Hepatic stellate cell (primary cell): ENCODE measurements at regions not wholly inside any gene's neighbourhood (a gene's known extent, or its start where the extent isn't known, plus 50 kb on each side); places are given as distances from the start of the nearest gene placed in this dataset.
A peak's percentile ranks its signal among the peaks of the same experiment; 100 is the strongest.

ENCODE experiments used
- DNase-seq: peaks from one replicate; pipeline ENCODE4 v3.0.0; 2011; ENCODE audit warnings: low spot score

DNA sequence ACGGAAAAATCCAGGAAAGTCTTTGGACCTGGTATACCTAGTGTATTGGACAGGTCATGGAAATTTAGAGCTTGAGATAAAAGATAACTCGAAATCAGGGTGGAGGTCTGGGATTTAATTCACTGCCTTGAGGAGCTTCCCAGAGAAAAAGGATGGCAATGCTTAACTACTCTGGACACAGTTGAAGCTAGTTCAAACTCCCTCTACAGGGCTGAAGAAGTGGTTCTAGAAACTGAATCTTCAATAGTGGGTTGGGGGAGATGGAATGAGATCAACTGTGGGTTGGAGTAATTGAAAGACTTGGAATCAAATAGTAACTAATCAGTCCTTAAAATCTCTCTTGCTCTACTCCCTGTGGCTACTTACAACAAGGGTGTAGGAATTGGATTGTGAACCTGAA, 600.1 kb downstream of the IRS1 start:
- DNase-seq, result no peak

- no peak for DNase-seq
These were observed 600.7 kb downstream of the IRS1 start for GRCh38 chr2:226198956-226199355.

GRCh38 chr2:226190479-226191252, 609.0 kb downstream of the IRS1 start:
- DNase-seq, result no peak

DNA sequence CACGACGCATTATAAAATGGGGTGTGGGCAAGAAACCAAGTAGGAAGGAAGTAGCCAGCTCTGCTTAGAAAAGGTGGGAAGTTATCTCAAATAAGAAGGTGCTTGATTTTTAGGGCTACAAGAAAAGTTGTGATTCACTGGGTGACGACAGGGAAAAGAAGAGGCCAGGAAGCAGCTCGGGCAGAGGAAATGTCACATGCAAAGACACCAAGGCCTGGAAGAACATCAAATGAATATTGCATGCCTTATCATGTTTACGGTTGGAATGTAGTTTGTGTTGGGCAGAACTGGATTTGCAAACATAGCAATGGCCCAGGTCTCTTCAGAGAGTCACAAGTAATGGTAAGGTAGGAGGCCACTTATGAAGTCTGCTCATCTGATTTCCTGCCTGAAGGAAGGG, 610.6 kb downstream of the IRS1 start:
- no peak for DNase-seq

DNA sequence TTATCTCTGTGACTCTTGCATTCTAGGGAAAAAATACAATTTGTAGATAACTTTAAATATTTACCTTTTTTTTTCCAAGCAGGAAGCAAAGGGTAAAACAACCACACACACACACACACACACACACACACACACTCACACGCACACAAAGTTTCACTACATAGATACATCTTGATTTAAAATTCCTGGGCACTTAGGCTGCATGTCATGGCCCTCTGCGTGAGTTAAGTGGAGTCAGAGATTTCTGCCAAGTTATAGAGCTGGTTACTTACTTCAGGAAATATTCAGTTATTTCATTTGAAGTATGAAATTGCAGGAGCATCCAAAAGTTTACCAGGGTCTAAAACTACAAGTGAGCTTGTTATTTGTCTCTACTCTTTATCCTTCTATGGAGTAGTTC, 612.0 kb downstream of the IRS1 start:
- DNase-seq, result peak; percentile 7

DNA sequence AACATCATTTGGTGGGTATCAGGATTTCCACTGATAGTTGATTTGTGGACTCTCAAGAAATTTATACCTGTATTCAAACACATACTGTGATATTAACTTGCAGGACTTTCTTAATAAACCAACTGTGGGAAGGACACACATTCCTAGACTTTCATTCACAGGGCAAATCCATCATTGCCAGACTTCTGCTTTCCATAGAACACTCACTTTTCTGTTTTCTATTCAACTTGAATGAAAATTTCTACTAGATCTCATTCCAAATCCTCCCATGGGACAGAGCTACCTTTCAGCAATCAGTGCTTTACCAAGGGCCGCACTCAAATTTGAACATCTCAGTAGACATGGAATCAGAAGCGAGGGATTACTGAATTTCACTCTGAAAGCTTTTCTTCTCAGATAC, 612.5 kb downstream of the IRS1 start:
- no peak for DNase-seq

GRCh38 chr2:226185616-226186211, 613.9 kb downstream of the IRS1 start:
- peak; percentile 37 for DNase-seq

GRCh38 chr2:226184940-226185615, 614.5 kb downstream of the IRS1 start:
- no peak for DNase-seq

GRCh38 chr2:226184540-226184939, 615.1 kb downstream of the IRS1 start:
- DNase-seq, result no peak

GRCh38 chr2:226183550-226183949, 616.1 kb downstream of the IRS1 start:
- DNase-seq, result no peak

- DNase-seq, result no peak
These were observed 616.6 kb downstream of the IRS1 start for GRCh38 chr2:226183033-226183432.

DNA sequence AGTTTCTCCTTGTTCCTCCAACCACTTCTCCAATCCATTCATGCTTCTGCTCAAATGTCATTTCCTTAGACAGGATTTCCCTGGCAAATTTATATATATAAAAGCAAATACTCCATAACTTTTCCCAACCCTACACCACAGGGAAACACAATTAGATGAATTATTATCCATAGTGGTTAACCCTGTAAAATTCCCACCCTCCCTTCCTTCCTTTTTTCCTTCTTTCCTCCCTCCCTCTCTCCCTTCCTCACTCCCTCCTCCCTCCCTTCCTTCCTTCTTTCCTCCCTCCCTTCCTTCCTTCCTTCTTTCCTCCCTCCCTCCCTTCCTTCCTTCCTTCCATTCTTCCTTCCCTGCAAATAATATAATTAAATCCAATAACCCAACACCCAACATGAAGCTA, 617.7 kb downstream of the IRS1 start:
- no peak for DNase-seq

- DNase-seq, result no peak
These were observed 619.2 kb downstream of the IRS1 start for GRCh38 chr2:226180281-226180884.

- DNase-seq, result no peak
These were observed 620.6 kb downstream of the IRS1 start for GRCh38 chr2:226179010-226179409.

GRCh38 chr2:226176283-226176984, 623.2 kb downstream of the IRS1 start:
- DNase-seq, result no peak

DNA sequence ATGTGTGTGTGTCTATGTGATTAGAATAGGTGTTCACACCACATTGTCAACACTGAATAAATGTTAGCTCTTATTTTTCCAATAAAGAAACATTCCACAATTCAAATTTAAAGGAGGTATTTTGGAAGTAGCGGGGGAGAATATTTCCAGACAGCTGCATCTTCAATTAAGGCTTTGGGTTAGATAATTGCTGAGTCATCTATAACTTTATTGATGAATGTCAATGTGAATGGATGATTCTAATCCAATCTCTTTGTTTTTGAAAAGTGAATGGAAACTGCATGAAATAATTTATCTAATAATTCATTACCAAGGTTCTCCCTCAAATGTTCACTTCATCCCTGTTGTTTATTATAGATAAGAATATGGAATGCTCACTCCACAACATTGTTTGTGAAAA, 625.2 kb downstream of the IRS1 start:
- DNase-seq, result no peak

GRCh38 chr2:226172939-226173338, 626.7 kb downstream of the IRS1 start:
- DNase-seq, result no peak

DNA sequence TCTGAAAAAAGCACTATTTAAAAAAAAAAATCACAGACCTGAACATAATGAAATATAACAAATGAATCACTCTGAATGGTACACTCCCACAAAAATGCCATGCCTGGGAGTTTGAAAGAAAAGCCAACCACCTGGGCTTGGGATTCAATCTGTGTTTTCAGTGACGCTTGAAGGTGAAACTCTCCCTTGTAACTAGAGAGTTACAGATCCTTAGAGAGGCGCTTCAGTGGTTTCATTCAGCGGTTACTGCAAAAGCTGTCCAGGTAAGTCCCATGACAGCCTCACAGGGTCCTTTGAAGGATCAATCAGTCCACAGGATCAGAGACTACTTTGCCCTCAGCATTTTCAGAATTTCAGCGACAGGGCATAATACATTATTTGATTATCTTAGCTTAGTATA, 627.3 kb downstream of the IRS1 start:
- no peak for DNase-seq

DNA sequence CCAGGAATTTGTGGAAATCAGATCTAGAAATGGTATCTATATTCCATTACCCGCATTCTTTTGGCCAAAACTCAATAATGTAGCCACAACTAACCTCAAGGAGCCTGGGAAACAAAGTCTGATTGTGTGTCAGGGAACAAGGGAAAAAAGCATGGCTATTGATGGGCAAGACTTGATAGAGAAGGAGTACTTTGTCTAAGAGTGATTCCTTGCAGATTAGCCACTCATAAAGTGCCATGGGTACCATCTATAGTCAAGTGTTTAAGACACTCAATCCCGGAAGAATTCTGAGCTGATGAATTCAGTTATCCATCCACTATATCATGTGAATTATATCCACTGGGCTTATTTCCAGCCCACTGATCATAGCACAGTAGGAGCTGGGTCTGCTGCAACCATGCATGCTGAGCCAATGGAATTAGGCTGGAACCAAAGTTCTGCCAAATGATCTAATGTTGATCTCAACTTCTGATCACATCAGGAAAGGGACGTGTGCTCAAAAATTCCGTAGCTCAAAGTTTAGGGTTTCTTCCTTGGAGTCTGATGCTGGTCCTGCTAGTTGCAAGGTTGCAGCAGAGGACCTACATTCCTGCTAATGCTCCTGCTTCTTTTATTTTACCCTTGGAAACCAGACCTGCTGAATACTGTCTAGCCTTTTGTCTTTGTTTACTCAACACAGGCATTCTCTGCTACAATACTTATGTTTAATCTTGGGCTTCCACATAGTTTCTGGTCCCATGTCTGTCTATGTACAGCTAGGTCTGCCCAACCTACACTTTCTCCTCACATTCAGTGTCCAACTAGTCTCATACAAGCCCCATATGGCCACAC, 629.7 kb downstream of the IRS1 start:
- DNase-seq, result no peak

GRCh38 chr2:226168496-226169160, 631.0 kb downstream of the IRS1 start:
- DNase-seq, result no peak

GRCh38 chr2:226164512-226164911, 635.1 kb downstream of the IRS1 start:
- DNase-seq, result no peak
